Osteoblast (primary cell): ENCODE measurements at regions not wholly inside any gene's neighbourhood (a gene's known extent, or its start where the extent isn't known, plus 50 kb on each side); places are given as distances from the start of the nearest gene placed in this dataset.
"Not testable (repeated sequence)": the region's sequence is repeated elsewhere in the genome, so short reads cannot be mapped to it uniquely, and the experiment has no call there.

Experiments used
- DNase-seq: peaks from one replicate; pipeline ENCODE4 v3.0.0; 2011; ENCODE audit warnings: low spot score, mixed read lengths; ENCODE audit not compliant: insufficient read length; ENCODE audit errors: missing footprints
- H2AFZ ChIP-seq: 2 replicates; pipeline ENCODE4 v1.6.0; 2011; ENCODE audit warnings: mild to moderate bottlenecking, low read length
- H3K27ac ChIP-seq: 2 replicates; pipeline ENCODE4 v1.5.1; 2011; ENCODE audit warnings: mild to moderate bottlenecking, low read depth, low read length, moderate library complexity
- H3K27me3 ChIP-seq: 2 replicates; pipeline ENCODE4 v1.6.0; 2012; ENCODE audit warnings: mild to moderate bottlenecking, control low read depth, inconsistent platforms, low read length, moderate library complexity; ENCODE audit not compliant: insufficient read depth
- H3K36me3 ChIP-seq: 2 replicates; pipeline ENCODE4 v1.5.1; 2011; ENCODE audit warnings: mild to moderate bottlenecking, low read length, control low read depth, moderate library complexity; ENCODE audit not compliant: insufficient read depth
- H3K4me1 ChIP-seq: 2 replicates; pipeline ENCODE4 v1.5.1; 2011; ENCODE audit warnings: mild to moderate bottlenecking, low read length, control low read depth, moderate library complexity; ENCODE audit not compliant: insufficient read depth
- H3K4me2 ChIP-seq: 2 replicates; pipeline ENCODE4 v1.6.0; 2011; ENCODE audit warnings: mild to moderate bottlenecking, low read length; ENCODE audit not compliant: insufficient read depth
- H3K4me3 ChIP-seq: fragments of 200-600 bp; sonication (generic); 3 replicates; pipeline ENCODE4 v1.5.1; 2012; ENCODE audit warnings: mild to moderate bottlenecking, low read length, inconsistent platforms; ENCODE audit not compliant: insufficient read depth
- H3K79me2 ChIP-seq: 2 replicates; pipeline ENCODE4 v1.6.0; 2012; ENCODE audit warnings: mild to moderate bottlenecking, low read length, control low read depth, inconsistent platforms; ENCODE audit not compliant: insufficient read depth
- H3K9me3 ChIP-seq: 2 replicates; pipeline ENCODE4 v1.5.1; 2011; ENCODE audit warnings: low read depth, low read length, control low read depth
- H4K20me1 ChIP-seq: 2 replicates; pipeline ENCODE4 v1.6.0; 2012; ENCODE audit warnings: mild to moderate bottlenecking, low read length, control low read depth; ENCODE audit not compliant: insufficient read depth
- TF ChIP-seq, protein P1 (sequence below): IDR thresholded peaks from 2 replicates; pipeline ENCODE4 v1.5.1; 2011; ENCODE audit warnings: mild to moderate bottlenecking, low read depth, low read length, moderate library complexity; ENCODE audit errors: extremely low read depth

DNA sequence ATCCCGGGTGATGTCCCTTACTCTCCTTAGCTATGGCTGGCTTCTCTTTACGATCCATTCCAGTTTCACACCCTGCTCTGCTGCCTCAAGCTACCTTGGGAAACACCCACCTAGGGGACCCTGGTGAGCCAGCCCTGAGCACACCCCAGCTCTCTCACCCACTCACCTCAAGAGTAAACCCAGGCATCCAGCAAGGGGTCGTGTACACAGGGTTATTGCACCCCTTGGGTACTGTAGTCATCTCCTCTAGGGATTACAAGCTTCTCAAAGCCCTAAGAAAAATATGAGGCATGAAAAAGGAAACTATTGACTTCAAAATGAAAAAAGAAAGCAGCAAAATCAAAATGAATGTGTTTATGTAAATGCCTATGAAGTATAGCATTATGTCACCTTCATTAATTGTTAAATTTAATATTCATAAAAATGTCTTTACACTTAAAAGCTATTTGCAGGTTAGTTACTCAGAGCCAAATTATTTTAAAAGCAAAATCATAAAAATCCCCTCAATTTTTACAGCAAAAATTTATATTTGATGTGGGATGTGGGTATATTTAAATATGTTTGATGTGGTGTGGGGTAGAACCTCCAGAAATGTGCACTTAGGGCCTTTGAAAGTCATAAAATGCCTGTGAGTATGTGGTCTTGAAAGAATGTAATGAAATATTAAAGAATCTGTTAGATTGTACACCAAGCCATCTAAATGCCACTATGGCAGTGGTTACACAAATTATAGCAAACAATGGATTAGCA, 190.3 kb downstream of the C1orf94 start:
- no peak overlapping the region for H3K4me3 ChIP-seq
- H3K9me3 ChIP-seq: no peaks in the 10 kb centered on the region
- H3K27ac ChIP-seq: no peak overlapping the region
- H3K36me3 ChIP-seq: no peaks in the 10 kb centered on the region
- no peaks in the 10 kb centered on the region for H3K79me2 ChIP-seq
- no peaks in the 10 kb centered on the region for H4K20me1 ChIP-seq
- no peak overlapping the region for H2AFZ ChIP-seq
- TF ChIP-seq, protein P1, sequence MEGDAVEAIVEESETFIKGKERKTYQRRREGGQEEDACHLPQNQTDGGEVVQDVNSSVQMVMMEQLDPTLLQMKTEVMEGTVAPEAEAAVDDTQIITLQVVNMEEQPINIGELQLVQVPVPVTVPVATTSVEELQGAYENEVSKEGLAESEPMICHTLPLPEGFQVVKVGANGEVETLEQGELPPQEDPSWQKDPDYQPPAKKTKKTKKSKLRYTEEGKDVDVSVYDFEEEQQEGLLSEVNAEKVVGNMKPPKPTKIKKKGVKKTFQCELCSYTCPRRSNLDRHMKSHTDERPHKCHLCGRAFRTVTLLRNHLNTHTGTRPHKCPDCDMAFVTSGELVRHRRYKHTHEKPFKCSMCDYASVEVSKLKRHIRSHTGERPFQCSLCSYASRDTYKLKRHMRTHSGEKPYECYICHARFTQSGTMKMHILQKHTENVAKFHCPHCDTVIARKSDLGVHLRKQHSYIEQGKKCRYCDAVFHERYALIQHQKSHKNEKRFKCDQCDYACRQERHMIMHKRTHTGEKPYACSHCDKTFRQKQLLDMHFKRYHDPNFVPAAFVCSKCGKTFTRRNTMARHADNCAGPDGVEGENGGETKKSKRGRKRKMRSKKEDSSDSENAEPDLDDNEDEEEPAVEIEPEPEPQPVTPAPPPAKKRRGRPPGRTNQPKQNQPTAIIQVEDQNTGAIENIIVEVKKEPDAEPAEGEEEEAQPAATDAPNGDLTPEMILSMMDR: no peak
- H3K27me3 ChIP-seq: no peaks in the 10 kb centered on the region
- no peak for DNase-seq
- no peak overlapping the region for H3K4me2 ChIP-seq
- no peaks in the 10 kb centered on the region for H3K4me1 ChIP-seq

DNA sequence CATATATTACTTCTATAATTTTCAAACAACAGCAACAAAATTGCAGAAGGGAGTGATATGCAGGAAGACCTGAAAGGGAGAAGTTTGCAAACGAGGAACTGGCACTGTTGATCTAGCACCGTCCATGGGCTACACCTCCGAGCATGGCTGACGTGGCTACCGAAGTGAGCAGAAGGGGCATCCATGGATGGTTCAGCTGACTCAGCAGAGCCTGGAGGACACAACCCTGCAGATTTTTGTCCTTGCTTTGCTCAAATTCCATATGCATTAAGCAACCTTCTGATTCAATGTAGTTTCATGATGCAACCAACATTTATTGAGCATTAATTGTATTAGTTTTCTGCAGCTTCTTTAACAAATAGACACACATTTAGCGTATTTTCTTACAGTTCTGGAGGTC, 191.2 kb downstream of the C1orf94 start:
- no peaks in the 10 kb centered on the region for H3K4me1 ChIP-seq
- no peak for DNase-seq
- H3K27ac ChIP-seq: no peak overlapping the region
- no peaks in the 10 kb centered on the region for H3K9me3 ChIP-seq
- H2AFZ ChIP-seq: no peak overlapping the region
- H3K36me3 ChIP-seq: no peaks in the 10 kb centered on the region
- no peaks in the 10 kb centered on the region for H4K20me1 ChIP-seq
- H3K79me2 ChIP-seq: no peaks in the 10 kb centered on the region
- no peaks in the 10 kb centered on the region for H3K27me3 ChIP-seq
- TF ChIP-seq, protein P1: no peak
- no peak overlapping the region for H3K4me2 ChIP-seq
- no peak overlapping the region for H3K4me3 ChIP-seq

DNA sequence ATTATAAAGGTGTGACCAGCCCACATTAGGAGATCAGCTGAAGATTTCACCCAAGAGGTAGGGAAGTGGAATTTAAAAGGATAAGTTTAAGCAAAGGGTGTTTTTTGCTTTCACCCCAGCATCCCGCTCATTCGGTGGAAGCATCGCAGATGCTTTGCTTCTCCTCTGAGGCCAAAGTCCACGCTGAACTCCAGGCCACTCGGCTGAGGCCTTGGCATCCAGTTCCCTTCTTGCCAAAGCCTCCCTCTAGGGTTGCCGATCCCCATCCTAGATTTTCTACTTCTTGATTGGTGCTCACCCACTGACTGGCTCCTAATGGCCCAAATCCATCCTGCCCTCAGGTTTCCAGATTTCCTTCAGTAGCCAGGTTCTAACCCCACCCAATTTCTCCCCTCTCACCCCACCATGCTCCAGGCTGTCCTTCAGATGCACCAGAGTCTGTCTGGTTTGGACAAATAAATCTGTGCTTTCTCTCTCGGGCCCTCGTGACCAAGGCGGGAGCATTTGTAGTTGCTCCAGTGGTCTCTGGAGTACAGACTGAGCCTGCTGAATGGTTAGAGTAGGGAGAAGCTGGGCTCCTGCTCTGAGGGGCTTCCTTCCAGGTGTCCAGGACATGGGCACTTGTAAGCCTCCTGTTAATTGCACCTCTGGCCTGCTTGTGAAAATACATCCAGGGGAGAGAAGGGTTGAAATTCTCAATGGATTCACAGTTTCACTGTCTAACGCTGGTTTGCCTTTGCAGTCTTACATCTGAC, 193.2 kb downstream of the C1orf94 start:
- H3K4me3 ChIP-seq: no peak overlapping the region
- no peak overlapping the region for H2AFZ ChIP-seq
- no peaks in the 10 kb centered on the region for H3K79me2 ChIP-seq
- no peaks in the 10 kb centered on the region for H3K27me3 ChIP-seq
- H3K36me3 ChIP-seq: no peaks in the 10 kb centered on the region
- no peaks in the 10 kb centered on the region for H3K4me1 ChIP-seq
- H4K20me1 ChIP-seq: no peaks in the 10 kb centered on the region
- TF ChIP-seq, protein P1: no peak
- H3K9me3 ChIP-seq: no peaks in the 10 kb centered on the region
- no peak for DNase-seq
- H3K27ac ChIP-seq: no peak overlapping the region
- H3K4me2 ChIP-seq: no peak overlapping the region

DNA sequence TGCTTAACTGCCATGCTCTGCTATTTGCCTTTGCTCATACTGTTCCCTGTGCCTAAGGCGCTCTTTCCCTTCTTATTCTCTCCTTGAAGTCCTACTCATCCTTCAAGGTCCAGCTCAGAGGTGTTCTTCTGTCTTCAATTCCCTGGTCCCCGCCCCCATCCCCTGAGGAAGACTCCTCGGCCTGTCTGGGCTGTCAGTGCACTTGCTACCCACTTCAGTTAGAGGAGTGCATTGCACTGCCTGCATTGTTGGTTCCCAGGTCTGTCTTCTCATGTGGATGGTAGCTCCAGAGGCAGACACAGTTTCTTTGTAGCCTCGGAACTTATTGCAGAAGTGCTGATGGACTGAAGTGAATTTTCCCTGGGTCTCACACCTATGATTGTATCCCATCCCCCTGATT, 194.0 kb downstream of the C1orf94 start:
- H3K4me3 ChIP-seq: no peak overlapping the region
- no peak overlapping the region for H2AFZ ChIP-seq
- H3K27me3 ChIP-seq: no peaks in the 10 kb centered on the region
- H3K27ac ChIP-seq: no peak overlapping the region
- H3K4me1 ChIP-seq: no peaks in the 10 kb centered on the region
- no peak overlapping the region for H3K4me2 ChIP-seq
- no peaks in the 10 kb centered on the region for H3K79me2 ChIP-seq
- no peaks in the 10 kb centered on the region for H3K36me3 ChIP-seq
- H3K9me3 ChIP-seq: no peaks in the 10 kb centered on the region
- TF ChIP-seq, protein P1: no peak
- H4K20me1 ChIP-seq: no peaks in the 10 kb centered on the region
- DNase-seq: no peak

DNA sequence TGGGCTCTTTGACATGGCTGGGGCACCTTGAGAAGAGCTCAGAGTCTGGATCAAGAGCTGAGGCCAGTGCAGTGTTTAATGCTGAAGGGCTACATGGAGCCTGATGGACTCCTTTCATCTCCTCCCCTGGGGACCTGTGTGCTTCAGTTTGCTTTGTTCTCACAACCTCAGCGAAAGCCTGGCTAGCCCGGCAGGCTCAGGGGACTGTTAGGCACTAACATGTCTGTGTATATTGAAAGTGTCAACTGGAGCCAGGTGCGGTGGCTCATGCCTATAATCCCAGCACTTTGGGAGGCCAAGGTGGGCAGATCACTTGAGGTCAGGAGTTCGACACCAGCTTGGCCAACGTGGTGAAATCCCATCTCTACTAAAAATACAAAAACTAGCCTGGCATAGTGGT, 194.5 kb downstream of the C1orf94 start:
- H3K9me3 ChIP-seq, H3K79me2 ChIP-seq, H3K36me3 ChIP-seq, H3K4me1 ChIP-seq, H4K20me1 ChIP-seq, H2AFZ ChIP-seq, H3K27me3 ChIP-seq, H3K4me2 ChIP-seq, DNase-seq, H3K27ac ChIP-seq, H3K4me3 ChIP-seq: not testable (repeated sequence)
